Germinal center (tissue), 1 donor: ENCODE measurements at regions not wholly inside any gene's neighbourhood (a gene's known extent, or its start where the extent isn't known, plus 50 kb on each side); places are given as distances from the start of the nearest gene placed in this dataset.

Experiments used
- DNase-seq: peaks from one replicate; pipeline ENCODE4 v3.0.0; 2012; ENCODE audit warnings: mixed read lengths, low spot score

- no peak for DNase-seq
These were observed 147.0 kb upstream of the PTPRK start for GRCh38 chr6:128667339-128667858.

- DNase-seq = no peak
These were observed 146.0 kb upstream of the PTPRK start for GRCh38 chr6:128666405-128666804.

- no peak for DNase-seq
These were observed 142.8 kb upstream of the PTPRK start for GRCh38 chr6:128663238-128663637.

- no peak for DNase-seq
These were observed 139.7 kb upstream of the PTPRK start for GRCh38 chr6:128659878-128660622.

GRCh38 chr6:128659276-128659675 lies 138.9 kb upstream of the PTPRK start:
- DNase-seq = no peak

GRCh38 chr6:128657181-128657580 lies 136.8 kb upstream of the PTPRK start:
- DNase-seq = no peak

GRCh38 chr6:128655978-128656498 lies 135.6 kb upstream of the PTPRK start:
- DNase-seq = no peak

GRCh38 chr6:128648022-128648598 lies 127.7 kb upstream of the PTPRK start:
- DNase-seq = no peak

GRCh38 chr6:128642132-128642531 lies 121.7 kb upstream of the PTPRK start:
- no peak for DNase-seq

GRCh38 chr6:128641703-128642102 lies 121.3 kb upstream of the PTPRK start:
- DNase-seq = no peak

- no peak for DNase-seq
These were observed 118.4 kb upstream of the PTPRK start for GRCh38 chr6:128638817-128639216.

GRCh38 chr6:128635219-128635618 lies 114.8 kb upstream of the PTPRK start:
- no peak for DNase-seq

GRCh38 chr6:128632131-128632530 lies 111.7 kb upstream of the PTPRK start:
- no peak for DNase-seq

GRCh38 chr6:128631031-128631430 lies 110.6 kb upstream of the PTPRK start:
- DNase-seq = no peak

GRCh38 chr6:128630213-128630612 lies 109.8 kb upstream of the PTPRK start:
- DNase-seq = no peak

GRCh38 chr6:128617285-128617684 lies 96.9 kb upstream of the PTPRK start:
- no peak for DNase-seq

GRCh38 chr6:128616342-128616741 lies 95.9 kb upstream of the PTPRK start:
- no peak for DNase-seq

- no peak for DNase-seq
These were observed 86.2 kb upstream of the PTPRK start for GRCh38 chr6:128606611-128607010.

GRCh38 chr6:128605961-128606360 lies 85.6 kb upstream of the PTPRK start:
- no peak for DNase-seq

GRCh38 chr6:128601060-128601459 lies 80.7 kb upstream of the PTPRK start:
- no peak for DNase-seq

GRCh38 chr6:128600397-128600951 lies 80.1 kb upstream of the PTPRK start:
- DNase-seq = no peak

GRCh38 chr6:128599036-128599435 lies 78.6 kb upstream of the PTPRK start:
- DNase-seq = no peak

GRCh38 chr6:128598571-128598970 lies 78.2 kb upstream of the PTPRK start:
- DNase-seq = no peak
